ENCODE measurements at regions not wholly inside any gene's neighbourhood (a gene's known extent, or its start where the extent isn't known, plus 50 kb on each side); places are given as distances from the start of the nearest gene placed in this dataset.
A peak's percentile ranks its signal among the peaks of the same experiment; 100 is the strongest.

DNA sequence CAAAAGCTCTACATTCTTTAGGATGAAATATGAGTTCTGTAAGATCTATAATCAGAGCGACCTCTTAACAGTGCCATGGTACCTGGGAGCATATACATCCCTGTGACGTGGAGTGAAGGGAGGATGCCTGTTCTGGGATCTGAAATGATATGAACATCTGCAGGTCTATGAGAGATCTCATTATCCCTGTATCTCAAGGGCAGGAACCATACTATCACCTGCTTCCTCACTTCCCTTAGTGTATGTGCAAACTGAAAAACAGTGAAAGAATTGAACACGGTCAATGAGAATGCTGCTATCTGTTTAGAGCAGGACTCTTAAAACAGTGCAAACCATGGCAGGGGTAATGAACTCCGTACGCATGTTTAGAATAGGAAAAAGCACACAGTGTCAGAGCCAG is 364.0 kb downstream of the LPIN1 start:
- Histone ChIP-seq H3K27me3 (no peaks in the 10 kb centered on the region), H3K4me3 (no peak overlapping the region), H3K9me3 (no peaks in the 10 kb centered on the region), H3K4me1 (peaks cover 5% of the 10 kb centered on the region), H3K36me3 (no peaks in the 10 kb centered on the region), H3K27ac (no peak overlapping the region)
- DNase-seq (ENCODE audit: extremely low spot score in 2 of 2) = peak in 1 of 2 donors; percentile 22
- TF ChIP-seq, protein P1, sequence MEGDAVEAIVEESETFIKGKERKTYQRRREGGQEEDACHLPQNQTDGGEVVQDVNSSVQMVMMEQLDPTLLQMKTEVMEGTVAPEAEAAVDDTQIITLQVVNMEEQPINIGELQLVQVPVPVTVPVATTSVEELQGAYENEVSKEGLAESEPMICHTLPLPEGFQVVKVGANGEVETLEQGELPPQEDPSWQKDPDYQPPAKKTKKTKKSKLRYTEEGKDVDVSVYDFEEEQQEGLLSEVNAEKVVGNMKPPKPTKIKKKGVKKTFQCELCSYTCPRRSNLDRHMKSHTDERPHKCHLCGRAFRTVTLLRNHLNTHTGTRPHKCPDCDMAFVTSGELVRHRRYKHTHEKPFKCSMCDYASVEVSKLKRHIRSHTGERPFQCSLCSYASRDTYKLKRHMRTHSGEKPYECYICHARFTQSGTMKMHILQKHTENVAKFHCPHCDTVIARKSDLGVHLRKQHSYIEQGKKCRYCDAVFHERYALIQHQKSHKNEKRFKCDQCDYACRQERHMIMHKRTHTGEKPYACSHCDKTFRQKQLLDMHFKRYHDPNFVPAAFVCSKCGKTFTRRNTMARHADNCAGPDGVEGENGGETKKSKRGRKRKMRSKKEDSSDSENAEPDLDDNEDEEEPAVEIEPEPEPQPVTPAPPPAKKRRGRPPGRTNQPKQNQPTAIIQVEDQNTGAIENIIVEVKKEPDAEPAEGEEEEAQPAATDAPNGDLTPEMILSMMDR (IDR thresholded peaks at IDR 0.05) = no peak
- no peak for TF ChIP-seq POLR2A (IDR thresholded peaks at IDR 0.05)
- no peak for TF ChIP-seq POLR2AphosphoS5 (IDR thresholded peaks at IDR 0.05; ENCODE audit: insufficient read depth in 1 of 2, low read depth in 1 of 2)
- intact Hi-C loops (cut with DNase I) = no loop called here

DNA sequence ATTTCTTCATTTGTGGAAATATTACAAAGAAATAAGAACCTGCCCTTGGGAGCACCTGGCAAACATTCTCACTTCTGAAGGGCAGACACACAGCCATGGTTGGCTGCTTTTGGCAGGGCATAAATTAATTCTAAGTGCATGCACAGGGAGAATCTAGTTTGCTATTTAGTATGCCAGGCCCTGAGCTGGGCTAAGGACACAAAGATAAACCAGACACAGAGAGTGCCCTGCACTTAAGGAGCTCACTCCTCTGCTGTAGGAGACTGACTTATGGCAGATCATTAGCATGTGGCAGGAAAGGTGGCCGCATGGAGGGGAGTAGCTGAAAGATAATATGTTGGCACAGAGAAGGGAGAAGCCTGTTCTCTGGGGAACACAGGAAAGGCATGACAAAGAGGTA is 367.0 kb downstream of the LPIN1 start:
- TF ChIP-seq POLR2AphosphoS5 (IDR thresholded peaks at IDR 0.05; ENCODE audit: insufficient read depth in 1 of 2, low read depth in 1 of 2) (no peak), POLR2A (IDR thresholded peaks at IDR 0.05) (no peak)
- TF ChIP-seq, protein P1 (IDR thresholded peaks at IDR 0.05) = no peak
- Histone ChIP-seq H3K9me3 (no peaks in the 10 kb centered on the region), H3K27ac (no peak overlapping the region), H3K4me3 (no peak overlapping the region), H3K4me1 (peaks cover 5% of the 10 kb centered on the region), H3K27me3 (no peaks in the 10 kb centered on the region), H3K36me3 (no peaks in the 10 kb centered on the region)
- intact Hi-C loops (cut with DNase I) = no loop called here
- peak in 1 of 2 donors; percentile 37 for DNase-seq (ENCODE audit: extremely low spot score in 2 of 2)

DNA sequence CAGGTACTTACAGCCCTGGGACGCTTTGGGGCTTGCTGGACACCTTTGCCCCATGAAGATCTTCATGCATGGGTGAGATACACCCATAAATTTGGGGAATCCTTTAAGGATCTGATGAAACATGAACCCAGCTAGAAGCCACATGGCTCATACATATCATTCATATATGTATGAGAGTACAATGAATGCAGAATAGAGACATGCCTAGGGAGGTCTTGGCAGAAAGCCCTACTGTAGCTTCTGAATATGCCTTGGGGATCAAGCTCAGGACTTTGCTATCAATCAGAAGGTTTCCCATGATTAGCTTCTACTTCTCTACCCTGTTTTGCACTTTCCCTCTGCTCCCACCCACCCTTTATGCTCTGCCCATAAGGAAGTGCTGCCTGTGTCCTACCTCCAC is 368.4 kb downstream of the LPIN1 start:
- intact Hi-C loops (cut with DNase I) = no loop called here
- no peaks in the 10 kb centered on the region for H3K9me3 ChIP-seq
- no peak overlapping the region for H3K27ac ChIP-seq
- H3K4me3 ChIP-seq = no peak overlapping the region
- DNase-seq (ENCODE audit: extremely low spot score in 2 of 2) = peak in 1 of 2 donors; percentile 6
- no peaks in the 10 kb centered on the region for H3K36me3 ChIP-seq
- no peaks in the 10 kb centered on the region for H3K4me1 ChIP-seq
- no peaks in the 10 kb centered on the region for H3K27me3 ChIP-seq
- no peak for TF ChIP-seq POLR2AphosphoS5 (IDR thresholded peaks at IDR 0.05; ENCODE audit: insufficient read depth in 1 of 2, low read depth in 1 of 2)
- TF ChIP-seq, protein P1 (IDR thresholded peaks at IDR 0.05) = no peak
- no peak for TF ChIP-seq POLR2A (IDR thresholded peaks at IDR 0.05)

DNA sequence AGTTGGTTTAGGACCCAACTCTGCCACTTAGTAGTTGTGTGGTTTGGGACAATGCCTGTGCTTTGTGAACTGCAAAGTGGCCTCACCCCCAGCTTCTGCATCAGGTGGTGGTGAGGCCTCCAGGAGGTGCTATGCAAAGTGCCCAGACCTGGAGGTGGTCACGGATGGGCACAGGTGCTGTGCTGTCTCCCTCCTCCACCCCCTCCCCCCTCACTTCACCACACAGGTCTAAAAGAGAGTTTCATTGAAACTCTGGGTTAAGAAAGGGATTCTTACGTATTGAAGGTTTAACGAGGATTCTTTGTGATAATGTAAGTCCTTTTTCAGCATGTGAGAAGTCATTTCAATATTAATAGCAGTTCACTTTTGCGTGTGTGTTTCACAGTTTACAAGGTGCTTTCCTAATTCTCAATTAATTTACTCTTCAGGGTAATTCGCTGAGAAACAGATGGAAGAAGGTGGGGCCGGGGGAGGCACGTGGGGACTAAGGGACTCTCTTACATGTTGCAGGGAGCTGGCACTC is 369.9 kb downstream of the LPIN1 start:
- TF ChIP-seq POLR2A (IDR thresholded peaks at IDR 0.05) = no peak
- no peak for TF ChIP-seq POLR2AphosphoS5 (IDR thresholded peaks at IDR 0.05; ENCODE audit: insufficient read depth in 1 of 2, low read depth in 1 of 2)
- TF ChIP-seq, protein P1 (IDR thresholded peaks at IDR 0.05) = no peak
- no peak overlapping the region for H3K4me3 ChIP-seq
- intact Hi-C loops (cut with DNase I) = no loop called here

DNA sequence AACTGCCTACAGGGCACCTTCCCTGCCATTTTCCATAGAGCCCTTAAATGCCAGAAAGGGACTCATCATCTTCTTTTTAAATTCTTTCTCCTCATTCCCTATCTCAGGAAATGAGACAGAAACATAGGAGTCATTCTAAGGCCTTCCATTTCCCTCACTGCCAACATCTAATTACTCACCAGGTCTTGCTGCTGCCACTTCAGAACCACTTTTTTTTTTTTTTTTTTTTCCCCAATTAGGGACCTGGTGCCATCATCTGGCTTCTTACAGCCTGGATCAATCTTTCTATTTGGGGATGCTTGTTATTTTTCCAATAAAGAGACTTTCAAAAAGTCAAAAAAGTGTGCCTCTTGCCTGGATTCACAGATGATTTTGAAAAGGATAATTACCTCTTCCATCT is 373.4 kb downstream of the LPIN1 start:
- Histone ChIP-seq H3K27me3 (no peaks in the 10 kb centered on the region), H3K27ac (no peak overlapping the region), H3K4me1 (no peaks in the 10 kb centered on the region), H3K9me3 (no peaks in the 10 kb centered on the region), H3K36me3 (no peaks in the 10 kb centered on the region), H3K4me3 (no peak overlapping the region)
- intact Hi-C loops (cut with DNase I) = no loop called here
- DNase-seq (ENCODE audit: extremely low spot score in 2 of 2) = no peak
- no peak for TF ChIP-seq POLR2A (IDR thresholded peaks at IDR 0.05)
- TF ChIP-seq, protein P1 (IDR thresholded peaks at IDR 0.05) = no peak
- no peak for TF ChIP-seq POLR2AphosphoS5 (IDR thresholded peaks at IDR 0.05; ENCODE audit: insufficient read depth in 1 of 2, low read depth in 1 of 2)

More for the DNA sequence above, 369.9 kb downstream of the LPIN1 start:
- DNase-seq (ENCODE audit: extremely low spot score in 2 of 2) = peak in 1 of 2 donors; percentile 58
- Histone ChIP-seq H3K27me3 (no peaks in the 10 kb centered on the region), H3K9me3 (no peaks in the 10 kb centered on the region), H3K27ac (no peak overlapping the region), H3K36me3 (no peaks in the 10 kb centered on the region), H3K4me1 (no peaks in the 10 kb centered on the region)
